ENCODE measurements at regions not wholly inside any gene's neighbourhood (a gene's known extent, or its start where the extent isn't known, plus 50 kb on each side); places are given as distances from the start of the nearest gene placed in this dataset.

DNA sequence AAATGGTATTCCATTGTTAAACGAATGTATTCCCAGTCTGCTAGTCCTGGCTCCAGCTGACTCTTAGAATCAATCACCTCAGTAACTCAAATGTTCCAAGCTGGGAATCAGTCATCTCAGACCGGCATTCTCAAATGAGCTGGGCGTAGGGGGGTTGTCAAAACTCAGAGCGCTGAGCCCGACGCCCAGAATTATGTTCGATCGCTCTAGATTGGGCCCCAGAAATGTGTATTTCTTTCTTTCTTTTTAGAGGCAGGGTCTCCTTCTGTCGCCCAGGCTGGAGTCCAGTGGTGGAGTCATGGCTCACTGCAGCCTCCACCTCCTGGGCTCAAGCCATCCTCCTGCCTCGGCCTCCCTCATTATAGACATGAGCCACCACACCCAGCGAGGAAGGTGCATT lies 99.3 kb upstream of the IGF1R start:
- TF ChIP-seq POLR2A (IDR thresholded peaks at IDR 0.05) = no peak
- TF ChIP-seq, protein P1, sequence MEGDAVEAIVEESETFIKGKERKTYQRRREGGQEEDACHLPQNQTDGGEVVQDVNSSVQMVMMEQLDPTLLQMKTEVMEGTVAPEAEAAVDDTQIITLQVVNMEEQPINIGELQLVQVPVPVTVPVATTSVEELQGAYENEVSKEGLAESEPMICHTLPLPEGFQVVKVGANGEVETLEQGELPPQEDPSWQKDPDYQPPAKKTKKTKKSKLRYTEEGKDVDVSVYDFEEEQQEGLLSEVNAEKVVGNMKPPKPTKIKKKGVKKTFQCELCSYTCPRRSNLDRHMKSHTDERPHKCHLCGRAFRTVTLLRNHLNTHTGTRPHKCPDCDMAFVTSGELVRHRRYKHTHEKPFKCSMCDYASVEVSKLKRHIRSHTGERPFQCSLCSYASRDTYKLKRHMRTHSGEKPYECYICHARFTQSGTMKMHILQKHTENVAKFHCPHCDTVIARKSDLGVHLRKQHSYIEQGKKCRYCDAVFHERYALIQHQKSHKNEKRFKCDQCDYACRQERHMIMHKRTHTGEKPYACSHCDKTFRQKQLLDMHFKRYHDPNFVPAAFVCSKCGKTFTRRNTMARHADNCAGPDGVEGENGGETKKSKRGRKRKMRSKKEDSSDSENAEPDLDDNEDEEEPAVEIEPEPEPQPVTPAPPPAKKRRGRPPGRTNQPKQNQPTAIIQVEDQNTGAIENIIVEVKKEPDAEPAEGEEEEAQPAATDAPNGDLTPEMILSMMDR (IDR thresholded peaks at IDR 0.05 in 8 of 11, conservative IDR thresholded peaks at IDR 0.05 in 3 of 11) = no peak

All from spleen (tissue), 7 donors.